ENCODE measurements at regions not wholly inside any gene's neighbourhood (a gene's known extent, or its start where the extent isn't known, plus 50 kb on each side); places are given as distances from the start of the nearest gene placed in this dataset.

DNA sequence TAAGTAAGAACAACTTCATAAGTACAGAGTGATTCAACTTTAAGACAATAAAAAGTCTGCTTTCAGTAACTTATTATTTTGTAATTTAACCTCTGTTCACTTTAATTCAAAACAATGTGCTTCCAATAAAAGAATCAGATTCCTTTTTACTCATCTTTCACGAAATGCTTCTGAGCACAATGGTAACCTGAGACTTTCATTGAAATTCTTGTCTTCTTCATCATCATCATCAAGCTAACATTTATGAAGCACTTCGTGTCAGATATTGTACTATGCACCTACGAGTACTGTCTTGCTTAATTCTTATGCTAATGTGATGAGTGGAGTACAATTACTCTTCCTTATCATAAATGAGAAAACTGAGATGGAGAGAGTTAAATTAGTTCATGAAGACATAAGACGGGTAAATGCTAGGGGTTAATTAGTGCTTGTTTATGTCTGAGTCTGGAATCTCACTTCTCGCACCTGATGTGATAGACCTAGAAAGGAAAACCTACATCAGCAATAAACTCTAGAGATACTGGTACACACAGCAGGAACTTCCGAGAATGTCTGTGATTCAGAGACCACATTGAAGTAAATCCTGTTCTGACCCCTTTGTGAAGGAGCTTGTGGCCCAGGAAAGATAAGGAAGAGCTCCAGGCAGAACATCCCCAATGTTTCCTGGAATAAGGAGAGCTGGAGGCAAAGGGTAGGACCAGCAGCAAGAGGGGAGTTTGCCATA lies 227.6 kb upstream of the ETAA1 start:
- TF ChIP-seq, protein P1, sequence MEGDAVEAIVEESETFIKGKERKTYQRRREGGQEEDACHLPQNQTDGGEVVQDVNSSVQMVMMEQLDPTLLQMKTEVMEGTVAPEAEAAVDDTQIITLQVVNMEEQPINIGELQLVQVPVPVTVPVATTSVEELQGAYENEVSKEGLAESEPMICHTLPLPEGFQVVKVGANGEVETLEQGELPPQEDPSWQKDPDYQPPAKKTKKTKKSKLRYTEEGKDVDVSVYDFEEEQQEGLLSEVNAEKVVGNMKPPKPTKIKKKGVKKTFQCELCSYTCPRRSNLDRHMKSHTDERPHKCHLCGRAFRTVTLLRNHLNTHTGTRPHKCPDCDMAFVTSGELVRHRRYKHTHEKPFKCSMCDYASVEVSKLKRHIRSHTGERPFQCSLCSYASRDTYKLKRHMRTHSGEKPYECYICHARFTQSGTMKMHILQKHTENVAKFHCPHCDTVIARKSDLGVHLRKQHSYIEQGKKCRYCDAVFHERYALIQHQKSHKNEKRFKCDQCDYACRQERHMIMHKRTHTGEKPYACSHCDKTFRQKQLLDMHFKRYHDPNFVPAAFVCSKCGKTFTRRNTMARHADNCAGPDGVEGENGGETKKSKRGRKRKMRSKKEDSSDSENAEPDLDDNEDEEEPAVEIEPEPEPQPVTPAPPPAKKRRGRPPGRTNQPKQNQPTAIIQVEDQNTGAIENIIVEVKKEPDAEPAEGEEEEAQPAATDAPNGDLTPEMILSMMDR (IDR thresholded peaks at IDR 0.05), result no peak
- Mint-ChIP-seq H3K4me1 (ENCODE audit: low read depth) (no peaks in the 10 kb centered on the region), H3K27me3 (ENCODE audit: low read depth) (peaks cover 6% of the 10 kb centered on the region), H3K36me3 (ENCODE audit: low read depth) (no peaks in the 10 kb centered on the region), H3K9me3 (ENCODE audit: low read depth) (peaks cover 4% of the 10 kb centered on the region), H3K27ac (ENCODE audit: unreplicated experiment) (no peak overlapping the region), H3K4me3 (ENCODE audit: unreplicated experiment) (no peak overlapping the region)
- DNase-seq (ENCODE audit: low spot score), result no peak

DNA sequence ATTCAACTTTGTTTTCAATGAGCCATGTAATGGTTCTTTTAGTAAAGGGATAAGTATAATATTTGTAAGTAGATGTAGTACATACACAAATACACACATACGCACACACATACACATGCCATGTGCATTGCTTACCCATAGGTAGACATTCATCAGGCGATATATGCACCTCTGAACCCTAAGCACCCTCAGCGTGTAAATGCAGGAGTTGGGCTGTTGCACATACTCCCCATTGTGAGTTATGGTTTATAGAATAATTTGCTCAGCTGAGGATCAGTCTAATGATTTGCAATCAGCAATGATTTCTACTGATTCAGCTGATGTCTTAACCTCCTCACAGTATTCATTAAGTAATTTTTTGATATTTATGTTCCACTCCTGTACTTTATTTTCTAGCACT lies 217.6 kb upstream of the ETAA1 start:
- Mint-ChIP-seq H3K4me1 (ENCODE audit: low read depth) (no peaks in the 10 kb centered on the region), H3K9me3 (ENCODE audit: low read depth) (no peaks in the 10 kb centered on the region), H3K36me3 (ENCODE audit: low read depth) (no peaks in the 10 kb centered on the region), H3K27ac (ENCODE audit: unreplicated experiment) (no peak overlapping the region), H3K27me3 (ENCODE audit: low read depth) (peaks cover 3% of the 10 kb centered on the region), H3K4me3 (ENCODE audit: unreplicated experiment) (no peak overlapping the region)
- TF ChIP-seq, protein P1 (IDR thresholded peaks at IDR 0.05), result no peak
- DNase-seq (ENCODE audit: low spot score), result no peak

DNA sequence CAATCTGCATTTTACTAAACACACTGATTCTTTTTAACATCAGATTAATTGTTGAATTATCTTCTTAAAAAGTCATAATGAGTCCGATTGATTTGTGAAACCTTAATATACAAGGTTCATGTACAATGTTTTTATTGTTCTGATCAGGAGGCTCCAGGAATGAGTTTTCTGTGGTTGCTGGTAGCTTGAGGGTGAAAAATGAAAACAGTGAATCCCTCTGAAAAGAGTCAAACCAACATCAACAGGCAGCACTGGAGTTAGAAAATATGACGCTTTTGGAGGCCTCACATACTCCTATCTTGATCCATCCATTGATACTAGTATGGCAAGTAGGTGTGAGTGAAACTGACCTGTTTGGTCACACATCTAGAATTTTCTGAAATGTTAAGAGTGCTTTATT lies 216.3 kb upstream of the ETAA1 start:
- no peak overlapping the region for H3K27ac Mint-ChIP-seq (ENCODE audit: unreplicated experiment)
- DNase-seq (ENCODE audit: low spot score), result no peak
- H3K4me1 Mint-ChIP-seq (ENCODE audit: low read depth), result no peaks in the 10 kb centered on the region
- H3K4me3 Mint-ChIP-seq (ENCODE audit: unreplicated experiment), result no peak overlapping the region
- no peaks in the 10 kb centered on the region for H3K36me3 Mint-ChIP-seq (ENCODE audit: low read depth)
- TF ChIP-seq, protein P1 (IDR thresholded peaks at IDR 0.05), result no peak
- H3K9me3 Mint-ChIP-seq (ENCODE audit: low read depth), result no peaks in the 10 kb centered on the region
- H3K27me3 Mint-ChIP-seq (ENCODE audit: low read depth), result peaks cover 3% of the 10 kb centered on the region

DNA sequence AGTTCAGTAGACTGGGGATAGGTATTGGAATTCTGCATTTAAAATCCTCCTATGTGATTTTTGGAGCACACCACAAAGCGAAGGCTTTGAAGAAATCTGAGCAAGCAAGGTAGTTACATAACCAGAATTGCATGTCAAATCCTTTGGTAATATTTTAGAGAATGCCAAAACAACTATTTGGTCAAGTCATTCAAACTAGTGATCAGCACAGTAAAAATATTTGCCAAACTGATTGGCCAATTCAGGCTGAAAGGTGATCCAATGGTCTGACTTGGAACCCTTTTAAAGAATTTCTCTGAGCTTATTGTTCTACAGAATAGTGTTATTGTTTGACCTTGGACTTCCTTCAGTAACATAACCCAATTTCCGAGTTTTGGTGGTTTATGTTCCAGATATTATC lies 214.2 kb upstream of the ETAA1 start:
- Mint-ChIP-seq H3K9me3 (ENCODE audit: low read depth) (no peaks in the 10 kb centered on the region), H3K36me3 (ENCODE audit: low read depth) (no peaks in the 10 kb centered on the region), H3K27ac (ENCODE audit: unreplicated experiment) (no peak overlapping the region), H3K4me1 (ENCODE audit: low read depth) (no peaks in the 10 kb centered on the region), H3K4me3 (ENCODE audit: unreplicated experiment) (no peak overlapping the region), H3K27me3 (ENCODE audit: low read depth) (peaks cover 4% of the 10 kb centered on the region)
- DNase-seq (ENCODE audit: low spot score), result no peak
- TF ChIP-seq, protein P1 (IDR thresholded peaks at IDR 0.05), result no peak

DNA sequence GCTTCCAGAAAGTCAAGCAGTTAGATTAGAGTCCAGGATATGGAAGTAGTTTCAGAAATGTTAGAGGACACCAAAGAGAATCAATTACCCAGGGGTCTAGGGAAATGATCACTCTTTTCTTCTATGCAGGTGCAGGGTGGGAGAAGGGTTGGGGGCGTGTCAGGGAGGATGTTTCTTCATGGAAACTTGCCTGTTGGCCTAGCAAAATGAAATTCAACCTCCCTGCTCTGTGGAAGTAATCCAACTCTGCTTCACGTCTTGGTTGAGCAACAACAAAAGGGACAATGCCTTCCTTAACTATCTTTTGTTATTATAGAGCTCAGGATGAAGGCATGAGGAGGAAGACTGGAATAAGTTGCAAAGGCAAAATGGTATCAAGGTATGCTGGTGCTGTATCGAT lies 210.8 kb upstream of the ETAA1 start:
- Mint-ChIP-seq H3K4me3 (ENCODE audit: unreplicated experiment) (no peak overlapping the region), H3K36me3 (ENCODE audit: low read depth) (peaks cover 2% of the 10 kb centered on the region), H3K27ac (ENCODE audit: unreplicated experiment) (no peak overlapping the region), H3K4me1 (ENCODE audit: low read depth) (peaks cover 4% of the 10 kb centered on the region), H3K27me3 (ENCODE audit: low read depth) (peaks cover 1% of the 10 kb centered on the region), H3K9me3 (ENCODE audit: low read depth) (no peaks in the 10 kb centered on the region)
- TF ChIP-seq, protein P1 (IDR thresholded peaks at IDR 0.05), result no peak
- DNase-seq (ENCODE audit: low spot score), result no peak

Data from chondrocyte (in vitro differentiated cells).